A549 (cell line): ENCODE measurements at regions not wholly inside any gene's neighbourhood (a gene's known extent, or its start where the extent isn't known, plus 50 kb on each side); places are given as distances from the start of the nearest gene placed in this dataset.

Experiments used
- CEBPB ChIP-seq, 2 experiments: fragments of >200 bp in 1 of 2; sonication (Bioruptor Twin) in 1 of 2; formaldehyde crosslinking in 1 of 2; IDR thresholded peaks; 2 replicates each; pipeline ENCODE4 v1.6.1; 2012 to 2016
- EHMT2 ChIP-seq: fragments of 200-600 bp; sonication (generic); IDR thresholded peaks from 2 replicates; pipeline ENCODE4 v1.6.1; 2016; ENCODE audit warnings: antibody characterized with exemption, low read depth, mild to moderate bottlenecking, moderate library complexity
- HOXA7 ChIP-seq: fragments of 250-450 bp; sonication (Bioruptor Pico); IDR thresholded peaks from 2 replicates; pipeline ENCODE4 v1.5.0; 2020; ENCODE audit warnings: mild to moderate bottlenecking, moderate library complexity
- HOXB5 ChIP-seq: fragments of 250-450 bp; sonication (Bioruptor Pico); IDR thresholded peaks from 2 replicates; pipeline ENCODE4 v1.5.0; 2020; ENCODE audit warnings: mild to moderate bottlenecking, moderate library complexity
- POLR2A ChIP-seq: IDR thresholded peaks from 2 replicates; pipeline ENCODE4 v1.6.1; 2012; ENCODE audit warnings: mild to moderate bottlenecking, low read length
- RAD21 ChIP-seq, 2 experiments: fragments of >200 bp in 1 of 2; sonication (Bioruptor Twin) in 1 of 2; formaldehyde crosslinking in 1 of 2; IDR thresholded peaks in 1 of 2; conservative IDR thresholded peaks in 1 of 2; 2 replicates in 1 of 2; 3 replicates in 1 of 2; pipeline ENCODE4 v1.6.1; 2012 to 2018; ENCODE audit warnings: inconsistent platforms in 1 of 2
- RFX5 ChIP-seq: fragments of 450-650 bp; IDR thresholded peaks from 2 replicates; pipeline ENCODE4 v1.7.1; 2014; ENCODE audit warnings: antibody characterized with exemption, mild to moderate bottlenecking, moderate library complexity
- ZFP36 ChIP-seq: fragments of 450-650 bp; IDR thresholded peaks from 2 replicates; pipeline ENCODE4 v1.6.1; 2014; ENCODE audit warnings: borderline replicate concordance; ENCODE audit not compliant: partially characterized antibody
- TF ChIP-seq, protein P1 (sequence below): fragments of >200 bp; sonication (Bioruptor Twin); formaldehyde crosslinking; IDR thresholded peaks from 3 replicates; pipeline ENCODE4 v1.5.1; 2016

DNA sequence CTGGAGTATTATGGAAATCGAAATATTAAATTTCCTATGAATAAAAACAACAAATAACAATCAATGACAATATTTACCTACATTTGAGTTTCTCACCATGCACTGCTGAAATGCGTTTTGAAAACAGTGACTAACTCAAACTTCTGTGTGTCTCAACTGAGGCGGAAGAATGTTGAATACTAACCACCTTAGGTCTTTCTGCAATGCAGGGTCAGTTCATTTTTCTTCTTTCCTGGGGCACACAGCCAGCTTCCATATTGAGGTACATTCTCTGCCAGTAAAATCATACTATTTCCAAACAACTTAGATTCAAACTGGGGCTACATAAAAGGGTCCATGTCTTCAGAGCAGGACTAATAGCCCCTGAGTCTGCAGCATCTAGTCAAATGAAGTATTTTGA lies 310.1 kb downstream of the UTRN start:
- TF ChIP-seq HOXB5 (CRISPR knock-in tag) (no peak), CEBPB (IDR thresholded peaks at IDR 0.05) (no peak), EHMT2 (no peak), RAD21 (conservative IDR thresholded peaks at IDR 0.05 in 1 of 2, IDR thresholded peaks at IDR 0.05 in 1 of 2) (no peak), HOXA7 (CRISPR knock-in tag) (no peak), POLR2A (no peak), RFX5 (no peak), ZFP36 (no peak)
- TF ChIP-seq, protein P1, sequence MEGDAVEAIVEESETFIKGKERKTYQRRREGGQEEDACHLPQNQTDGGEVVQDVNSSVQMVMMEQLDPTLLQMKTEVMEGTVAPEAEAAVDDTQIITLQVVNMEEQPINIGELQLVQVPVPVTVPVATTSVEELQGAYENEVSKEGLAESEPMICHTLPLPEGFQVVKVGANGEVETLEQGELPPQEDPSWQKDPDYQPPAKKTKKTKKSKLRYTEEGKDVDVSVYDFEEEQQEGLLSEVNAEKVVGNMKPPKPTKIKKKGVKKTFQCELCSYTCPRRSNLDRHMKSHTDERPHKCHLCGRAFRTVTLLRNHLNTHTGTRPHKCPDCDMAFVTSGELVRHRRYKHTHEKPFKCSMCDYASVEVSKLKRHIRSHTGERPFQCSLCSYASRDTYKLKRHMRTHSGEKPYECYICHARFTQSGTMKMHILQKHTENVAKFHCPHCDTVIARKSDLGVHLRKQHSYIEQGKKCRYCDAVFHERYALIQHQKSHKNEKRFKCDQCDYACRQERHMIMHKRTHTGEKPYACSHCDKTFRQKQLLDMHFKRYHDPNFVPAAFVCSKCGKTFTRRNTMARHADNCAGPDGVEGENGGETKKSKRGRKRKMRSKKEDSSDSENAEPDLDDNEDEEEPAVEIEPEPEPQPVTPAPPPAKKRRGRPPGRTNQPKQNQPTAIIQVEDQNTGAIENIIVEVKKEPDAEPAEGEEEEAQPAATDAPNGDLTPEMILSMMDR: no peak
